ENCODE measurements at regions not wholly inside any gene's neighbourhood (a gene's known extent, or its start where the extent isn't known, plus 50 kb on each side); places are given as distances from the start of the nearest gene placed in this dataset.

- DNase-seq (ENCODE audit: low read depth): no peak
These were observed 246.3 kb upstream of the KBTBD8 start for GRCh38 chr3:66751842-66752241.

DNA sequence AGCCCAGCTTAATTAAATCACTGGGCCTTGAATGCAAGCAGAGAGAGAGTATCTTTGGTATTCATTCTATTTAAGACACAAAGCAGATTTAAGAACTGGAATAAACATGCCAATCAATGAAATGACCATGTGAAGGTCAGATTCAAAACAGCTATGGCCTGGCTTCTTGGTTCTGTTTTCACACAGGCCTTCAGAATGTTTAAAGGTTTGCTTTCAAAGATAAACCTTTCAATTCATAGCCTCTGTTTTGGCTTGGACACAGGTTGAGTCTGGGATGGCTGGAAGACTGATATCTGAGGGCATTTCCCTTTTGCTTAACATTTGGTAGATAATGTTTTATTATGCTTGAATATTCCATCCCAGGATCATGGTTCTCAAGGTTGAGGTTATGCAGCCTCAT, 244.4 kb upstream of the KBTBD8 start:
- DNase-seq (ENCODE audit: low read depth): no peak

DNA sequence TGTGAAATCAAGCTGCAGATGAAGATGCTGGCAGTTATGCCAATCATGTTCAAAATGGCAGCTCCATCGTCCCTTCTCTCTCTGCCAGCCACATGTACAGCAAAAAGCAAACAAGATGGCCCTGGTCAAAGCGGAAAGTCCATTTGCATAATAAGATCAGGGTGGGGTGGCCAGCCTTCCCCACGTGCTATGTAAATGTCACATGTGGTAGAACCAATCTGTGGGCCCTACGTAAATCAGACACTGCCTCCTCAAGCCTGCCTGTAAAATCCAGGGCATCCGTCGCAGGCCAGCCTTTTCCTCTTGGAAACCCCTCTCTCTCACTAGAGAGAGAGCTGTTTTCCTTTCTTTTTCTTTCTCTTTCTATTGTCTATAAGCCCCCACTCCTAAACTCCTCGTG, 243.5 kb upstream of the KBTBD8 start:
- DNase-seq (ENCODE audit: low read depth): no peak

- DNase-seq (ENCODE audit: low read depth): no peak
These were observed 242.2 kb upstream of the KBTBD8 start for GRCh38 chr3:66755924-66756323.

- no peak for DNase-seq (ENCODE audit: low read depth)
These were observed 241.6 kb upstream of the KBTBD8 start for GRCh38 chr3:66756468-66757036.

- DNase-seq (ENCODE audit: low read depth): no peak
These were observed 236.9 kb upstream of the KBTBD8 start for GRCh38 chr3:66761093-66761780.

DNA sequence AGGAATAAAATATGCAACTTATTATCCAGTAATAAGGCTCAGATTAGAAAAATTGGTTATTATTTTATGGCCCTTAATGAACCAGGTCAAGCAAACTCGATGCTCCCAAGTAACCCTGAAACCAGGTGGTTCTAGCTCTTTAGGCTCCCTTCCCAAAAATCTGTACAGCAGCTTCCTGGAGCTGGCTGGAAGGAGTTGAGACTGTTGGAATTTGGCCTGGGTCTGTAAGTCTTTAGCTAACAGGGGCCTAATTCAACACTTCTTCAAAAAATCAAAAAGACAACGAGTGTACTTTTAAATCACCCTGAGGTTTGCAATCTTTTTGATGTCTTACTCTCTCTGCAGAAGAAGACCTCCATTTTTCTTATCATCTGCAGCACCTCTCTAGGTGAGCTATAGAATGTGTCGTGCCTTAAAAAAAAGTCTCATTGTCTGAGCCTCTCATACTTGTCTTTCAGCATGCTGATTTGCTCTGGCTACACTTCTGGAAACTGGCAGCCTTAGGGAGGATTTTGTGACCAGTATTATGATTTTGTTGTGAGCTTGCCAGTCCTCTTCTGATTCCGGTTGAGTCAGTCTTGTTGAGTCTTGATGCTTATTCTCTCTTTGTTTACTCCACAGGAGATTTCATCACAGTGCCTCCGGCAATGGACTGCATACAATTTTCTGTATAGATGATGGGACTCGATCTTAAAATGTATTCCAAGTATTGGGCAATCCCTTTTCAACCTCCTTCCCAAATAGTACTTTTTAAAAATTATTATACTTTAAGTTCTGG, 235.0 kb upstream of the KBTBD8 start:
- no peak for DNase-seq (ENCODE audit: low read depth)

DNA sequence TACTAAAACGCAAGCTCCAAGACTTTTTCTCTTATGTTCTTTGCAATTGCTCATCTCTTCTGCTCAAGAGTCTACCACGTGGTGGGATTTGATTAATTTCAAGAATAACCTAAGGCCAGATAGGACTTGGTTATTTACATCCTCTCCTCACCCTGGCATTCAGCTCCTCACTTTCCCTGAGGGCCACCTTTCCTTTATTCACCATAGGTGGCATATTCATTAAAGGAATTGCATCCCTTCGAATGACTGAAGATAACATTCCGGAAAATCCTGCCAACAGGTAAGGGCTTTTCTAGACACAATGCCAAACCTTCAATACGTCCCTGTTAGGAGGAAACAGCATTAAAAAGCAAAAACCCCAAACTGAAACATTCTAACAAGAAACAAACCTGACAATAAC, 220.0 kb upstream of the KBTBD8 start:
- no peak for DNase-seq (ENCODE audit: low read depth)

- no peak for DNase-seq (ENCODE audit: low read depth)
These were observed 219.3 kb upstream of the KBTBD8 start for GRCh38 chr3:66778777-66779176.

GRCh38 chr3:66785191-66785909, 212.8 kb upstream of the KBTBD8 start:
- DNase-seq (ENCODE audit: low read depth): no peak

GRCh38 chr3:66789580-66790237, 208.4 kb upstream of the KBTBD8 start:
- DNase-seq (ENCODE audit: low read depth): no peak

- DNase-seq (ENCODE audit: low read depth): no peak
These were observed 206.0 kb upstream of the KBTBD8 start for GRCh38 chr3:66792086-66792485.

DNA sequence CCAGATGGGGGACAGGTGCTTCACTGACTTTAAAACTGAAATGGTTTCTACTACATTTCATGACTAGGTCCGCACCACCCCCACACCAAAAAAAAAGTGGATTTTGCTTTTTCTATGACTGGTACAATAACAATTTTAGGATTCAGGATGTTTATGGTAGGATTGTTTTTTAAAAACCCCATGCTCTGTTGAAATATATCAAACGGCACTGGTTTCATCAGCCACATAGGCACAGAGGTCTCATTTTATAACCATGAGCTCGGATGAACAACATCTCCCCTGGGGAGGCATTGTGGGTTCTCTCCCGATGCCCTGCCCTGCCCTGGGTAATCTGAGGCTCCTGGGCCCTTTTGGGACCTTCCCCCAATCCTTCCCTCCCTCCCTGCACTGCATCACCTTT, 202.7 kb upstream of the KBTBD8 start:
- DNase-seq (ENCODE audit: low read depth): no peak

- DNase-seq (ENCODE audit: low read depth): no peak
These were observed 201.8 kb upstream of the KBTBD8 start for GRCh38 chr3:66796343-66796742.

DNA sequence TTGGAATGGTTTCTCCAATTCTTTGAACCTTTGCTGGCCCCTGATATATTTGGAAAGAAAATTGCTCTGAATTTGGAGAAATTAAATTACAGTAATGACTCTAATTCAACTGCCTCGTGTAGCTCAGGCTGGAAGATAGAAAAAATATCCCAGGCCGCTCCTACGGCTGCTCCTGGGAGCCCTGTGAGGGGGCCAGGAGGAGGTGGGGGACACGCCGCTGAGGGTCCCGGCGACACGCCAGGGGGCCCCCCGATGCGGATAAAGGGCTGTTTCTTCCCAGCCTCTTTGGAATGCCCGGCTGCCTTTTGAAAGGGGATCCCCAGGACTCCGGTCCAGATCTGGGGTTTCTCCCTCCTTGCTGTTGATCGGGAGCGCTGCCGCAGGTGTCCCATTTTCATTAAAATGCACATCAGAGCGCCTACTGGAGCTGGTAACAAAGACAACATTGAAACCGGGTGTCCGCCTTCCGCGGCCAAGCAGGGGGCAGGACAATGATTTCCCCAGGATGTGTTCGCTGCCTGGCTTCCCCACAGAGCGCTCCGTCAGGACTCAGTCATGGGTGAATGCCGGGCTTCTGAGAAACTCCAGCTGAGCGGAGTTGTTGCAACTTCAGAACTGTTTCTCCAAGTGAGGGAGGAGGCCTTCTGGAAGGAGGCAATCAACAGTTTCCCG, 200.1 kb upstream of the KBTBD8 start:
- no peak for DNase-seq (ENCODE audit: low read depth)

DNA sequence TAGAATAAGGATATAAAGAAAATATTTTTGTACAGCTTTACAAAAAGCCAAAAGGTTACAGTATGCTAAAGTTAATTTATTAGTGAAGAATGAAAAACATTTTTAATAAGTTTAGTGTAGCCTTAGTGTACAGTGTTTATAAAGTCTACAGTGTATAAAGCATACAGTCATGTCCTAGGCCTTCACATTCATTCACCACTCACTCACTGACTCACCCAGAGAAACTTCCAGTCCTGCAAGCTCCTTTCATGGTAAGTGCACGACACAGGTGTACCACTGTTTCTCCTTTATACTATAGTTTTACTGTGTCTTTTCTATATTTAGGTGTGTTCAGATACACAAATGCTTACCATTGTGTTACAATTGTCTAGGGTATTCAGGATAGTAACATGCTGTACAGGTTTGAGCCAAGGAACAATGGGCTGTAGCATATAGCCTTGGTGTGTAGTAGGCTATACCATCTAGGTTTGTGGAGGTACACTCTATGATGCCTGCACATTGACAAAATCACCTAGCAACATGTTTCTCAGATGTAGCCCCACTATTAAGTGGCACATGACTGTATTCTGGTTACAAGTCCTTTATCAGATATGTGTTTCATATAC, 197.1 kb upstream of the KBTBD8 start:
- no peak for DNase-seq (ENCODE audit: low read depth)

DNA sequence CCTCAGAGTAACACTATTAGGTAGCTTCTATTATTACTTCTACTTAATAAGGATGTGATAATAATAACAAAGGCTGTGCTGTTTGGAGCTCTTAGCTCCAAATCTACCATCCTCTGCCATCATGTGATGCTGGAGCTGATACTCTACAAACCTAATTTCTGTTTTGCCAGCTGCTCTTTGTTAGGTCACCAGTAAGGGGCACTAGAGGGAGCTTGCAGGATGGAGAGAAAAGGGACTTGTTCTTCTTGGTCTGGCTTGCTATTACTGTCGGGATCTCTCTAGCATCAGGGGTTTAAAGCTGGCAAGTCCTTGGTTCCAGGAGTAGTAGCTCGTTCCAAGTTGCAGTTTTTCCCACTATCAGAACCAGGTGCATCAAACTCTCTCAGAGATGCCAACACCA, 194.9 kb upstream of the KBTBD8 start:
- DNase-seq (ENCODE audit: low read depth): no peak

GRCh38 chr3:66803721-66804695, 194.1 kb upstream of the KBTBD8 start:
- no peak for DNase-seq (ENCODE audit: low read depth)

DNA sequence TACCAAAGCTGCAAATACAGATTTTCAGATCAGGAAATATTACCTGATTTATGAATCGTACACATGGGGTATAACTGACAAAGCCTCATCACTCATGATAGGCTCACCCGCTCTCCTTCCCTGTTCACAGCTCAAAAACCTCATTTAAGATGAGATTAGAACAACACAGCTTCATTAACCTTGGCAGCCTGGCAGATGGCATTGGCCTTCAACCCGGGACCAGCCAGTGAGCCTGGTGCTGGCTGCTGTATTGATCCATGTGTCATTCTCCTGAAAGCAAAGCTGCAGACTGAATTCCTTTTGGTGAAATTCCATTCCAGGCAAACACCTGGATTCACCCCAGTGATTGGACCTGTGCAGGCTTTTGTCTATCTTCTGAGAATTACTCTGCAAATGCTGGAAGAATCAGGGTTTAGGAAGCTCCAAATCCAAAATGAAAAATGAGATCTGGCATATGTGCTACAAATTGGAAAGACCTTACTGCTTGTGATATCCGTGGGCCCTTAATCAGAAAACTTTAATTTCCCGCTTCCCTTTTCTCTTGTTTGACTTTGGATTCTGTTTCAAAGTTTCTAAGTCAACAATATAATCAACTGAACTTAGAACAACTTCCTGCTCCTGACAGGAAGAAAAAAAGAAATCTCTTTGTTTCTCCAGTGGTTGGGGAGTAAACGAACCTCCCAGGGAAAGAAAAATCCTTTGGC, 189.1 kb upstream of the KBTBD8 start:
- no peak for DNase-seq (ENCODE audit: low read depth)

Data from stimulated activated CD8-positive, alpha-beta memory T cell treated with anti-CD3 and anti-CD28 coated beads, Interleukin-7, amount 100 ng/mL, for 24 hours (primary cell).